HepG2 (cell line): ENCODE measurements at regions not wholly inside any gene's neighbourhood (a gene's known extent, or its start where the extent isn't known, plus 50 kb on each side); places are given as distances from the start of the nearest gene placed in this dataset.

ENCODE experiments used
- AHR ChIP-seq: IDR thresholded peaks from 2 replicates; pipeline ENCODE4 v1.6.1; 2018; ENCODE audit warnings: missing genetic modification reagents, missing compliant biosample characterization
- ARID3A ChIP-seq: IDR thresholded peaks from 2 replicates; pipeline ENCODE4 v1.6.1; 2012; ENCODE audit warnings: low read depth, low read length, improper control_type of control experiment
- BRD4 ChIP-seq: sonication (generic); formaldehyde crosslinking; IDR thresholded peaks from 2 replicates; pipeline ENCODE4 v1.4.0; 2020; ENCODE audit warnings: missing genetic modification reagents
- DBP ChIP-seq: sonication (generic); formaldehyde crosslinking; IDR thresholded peaks from 2 replicates; pipeline ENCODE4 v1.4.0; 2020; ENCODE audit warnings: missing genetic modification reagents; ENCODE audit errors: not compliant biosample characterization
- FOXP4 ChIP-seq: sonication (generic); formaldehyde crosslinking; IDR thresholded peaks from 2 replicates; pipeline ENCODE4 v1.4.0; 2020; ENCODE audit warnings: missing genetic modification reagents
- HNRNPL ChIP-seq: fragments of 200-400 bp; formaldehyde crosslinking; IDR thresholded peaks from 2 replicates; pipeline ENCODE4 v1.6.1; 2017; ENCODE audit warnings: mild to moderate bottlenecking, low read depth, low read length
- NFATC3 ChIP-seq: sonication (generic); formaldehyde crosslinking; IDR thresholded peaks from 2 replicates; pipeline ENCODE4 v1.5.1; 2020; ENCODE audit warnings: mild to moderate bottlenecking, missing genetic modification reagents
- NFE2L2 ChIP-seq: fragments of 150-350 bp; IDR thresholded peaks from 2 replicates; pipeline ENCODE4 v1.6.1; 2014; ENCODE audit warnings: low read length
- POLR2AphosphoS5 ChIP-seq: IDR thresholded peaks from 2 replicates; pipeline ENCODE4 v1.6.1; 2012; ENCODE audit warnings: low read depth, low read length
- RNF2 ChIP-seq: fragments of 450-650 bp; conservative IDR thresholded peaks from 2 replicates; pipeline ENCODE4 v1.6.1; 2016; ENCODE audit warnings: low read depth
- SAFB2 ChIP-seq: sonication (generic); formaldehyde crosslinking; IDR thresholded peaks from 2 replicates; pipeline ENCODE4 v1.5.1; 2020; ENCODE audit warnings: missing genetic modification reagents, low read depth, mild to moderate bottlenecking, borderline replicate concordance
- SMYD3 ChIP-seq: sonication (generic); formaldehyde crosslinking; IDR thresholded peaks from 2 replicates; pipeline ENCODE4 v1.8.1; 2023; ENCODE audit warnings: mild to moderate bottlenecking, missing genetic modification reagents
- SNAI1 ChIP-seq: sonication (generic); formaldehyde crosslinking; IDR thresholded peaks from 2 replicates; pipeline ENCODE4 v1.5.0; 2020; ENCODE audit warnings: mild to moderate bottlenecking, missing genetic modification reagents, borderline replicate concordance
- SP5 ChIP-seq: IDR thresholded peaks from 2 replicates; pipeline ENCODE4 v1.6.1; 2016; ENCODE audit warnings: low read depth, borderline replicate concordance
- ZBTB38 ChIP-seq: sonication (generic); formaldehyde crosslinking; IDR thresholded peaks from 2 replicates; pipeline ENCODE4 v1.5.1; 2020; ENCODE audit warnings: mild to moderate bottlenecking, missing genetic modification reagents
- ZNF235 ChIP-seq: sonication (generic); formaldehyde crosslinking; IDR thresholded peaks from 2 replicates; pipeline ENCODE4 v1.8.1; 2023; ENCODE audit warnings: mild to moderate bottlenecking, missing genetic modification reagents, borderline replicate concordance
- ZNF414 ChIP-seq: sonication (generic); formaldehyde crosslinking; IDR thresholded peaks from 2 replicates; pipeline ENCODE4 v1.5.0; 2020; ENCODE audit warnings: missing genetic modification reagents
- ZNF530 ChIP-seq: sonication (generic); formaldehyde crosslinking; IDR thresholded peaks from 2 replicates; pipeline ENCODE4 v1.5.0; 2020; ENCODE audit warnings: low read depth, mild to moderate bottlenecking, missing genetic modification reagents
- ZNF687 ChIP-seq: sonication (generic); formaldehyde crosslinking; IDR thresholded peaks from 2 replicates; pipeline ENCODE4 v1.5.1; 2020; ENCODE audit warnings: mild to moderate bottlenecking, missing genetic modification reagents, moderate library complexity
- ZNF781 ChIP-seq: sonication (generic); formaldehyde crosslinking; IDR thresholded peaks from 2 replicates; pipeline ENCODE4 v1.5.1; 2020; ENCODE audit warnings: borderline replicate concordance, mild to moderate bottlenecking, missing genetic modification reagents; ENCODE audit errors: not compliant biosample characterization
- ZNF782 ChIP-seq: sonication (generic); formaldehyde crosslinking; IDR thresholded peaks from 2 replicates; pipeline ENCODE4 v1.4.0; 2020; ENCODE audit warnings: missing genetic modification reagents, mild to moderate bottlenecking, borderline replicate concordance
- ZNF83 ChIP-seq: sonication (generic); formaldehyde crosslinking; IDR thresholded peaks from 2 replicates; pipeline ENCODE4 v1.4.0; 2020; ENCODE audit warnings: missing genetic modification reagents, mild to moderate bottlenecking, borderline replicate concordance

GRCh38 chr2:8624855-8625398, 56.9 kb upstream of the ID2 start (continued):
- TF ChIP-seq ARID3A (no peak; the same call in 1 of the 2 replicates), POLR2AphosphoS5 (no peak), BRD4 (CRISPR knock-in tag) (peak; percentile 58), SMYD3 (CRISPR knock-in tag) (no peak), SNAI1 (no peak), ZNF414 (CRISPR knock-in tag) (no peak), NFATC3 (CRISPR knock-in tag) (no peak), DBP (CRISPR knock-in tag) (no peak), ZNF782 (CRISPR knock-in tag) (no peak), ZNF235 (CRISPR knock-in tag) (no peak), NFE2L2 (no peak), ZNF83 (CRISPR knock-in tag) (0 out of 2 replicates have a peak, but pooled peaks have one; percentile 35), ZNF530 (no peak), ZBTB38 (CRISPR knock-in tag) (no peak; the same call in 1 of the 2 replicates), SAFB2 (CRISPR knock-in tag) (peak; percentile 56; the same call in 1 of the 2 replicates), FOXP4 (no peak), AHR (CRISPR knock-in tag) (no peak), ZNF687 (CRISPR knock-in tag) (no peak), ZNF781 (CRISPR knock-in tag) (peak; percentile 52), HNRNPL (0 out of 2 replicates have a peak, but pooled peaks have one; percentile 45), SP5 (no peak), RNF2 (0 out of 2 replicates have a peak, but pooled peaks have one; percentile 66)
